HG03457 (cell line): ENCODE measurements at regions not wholly inside any gene's neighbourhood (a gene's known extent, or its start where the extent isn't known, plus 50 kb on each side); places are given as distances from the start of the nearest gene placed in this dataset.
"Not testable (repeated sequence)": the region's sequence is repeated elsewhere in the genome, so short reads cannot be mapped to it uniquely, and the experiment has no call there.

Experiments
- ATAC-seq: cut with Tn5 transposase; IDR thresholded peaks from one replicate; pipeline ENCODE4 v1.9.1; 2021; ENCODE audit warnings: moderate number of reproducible peaks; ENCODE audit not compliant: unreplicated experiment

GRCh38 chr1:58206749-58207148 lies 339.8 kb downstream of the OMA1 start:
- ATAC-seq, result no peak

GRCh38 chr1:58204284-58204683 lies 342.2 kb downstream of the OMA1 start:
- no peak for ATAC-seq

GRCh38 chr1:58201492-58202106 lies 344.9 kb downstream of the OMA1 start:
- no peak for ATAC-seq

- ATAC-seq, result no peak
Measured at GRCh38 chr1:58200437-58200836, 346.1 kb downstream of the OMA1 start.

GRCh38 chr1:58197811-58198210 lies 348.7 kb downstream of the OMA1 start:
- ATAC-seq, result no peak

- ATAC-seq, result no peak
Measured at GRCh38 chr1:58190267-58190988, 356.1 kb downstream of the OMA1 start.

GRCh38 chr1:58189453-58189852 lies 357.1 kb downstream of the OMA1 start:
- no peak for ATAC-seq

- ATAC-seq, result no peak
Measured at GRCh38 chr1:58183286-58183685, 363.2 kb downstream of the OMA1 start.

- no peak for ATAC-seq
Measured at GRCh38 chr1:58180537-58180936, 366.0 kb downstream of the OMA1 start.

GRCh38 chr1:58169160-58169559 lies 377.4 kb downstream of the OMA1 start:
- not testable (repeated sequence) for ATAC-seq

GRCh38 chr1:58167131-58167530 lies 379.4 kb downstream of the OMA1 start:
- ATAC-seq, result not testable (repeated sequence)

- no peak for ATAC-seq
Measured at GRCh38 chr1:58166417-58166816, 380.1 kb downstream of the OMA1 start.

GRCh38 chr1:58165073-58165472 lies 381.5 kb downstream of the OMA1 start:
- ATAC-seq, result no peak

GRCh38 chr1:58162952-58163550 lies 383.5 kb downstream of the OMA1 start:
- no peak for ATAC-seq

- ATAC-seq, result no peak
Measured at GRCh38 chr1:58159434-58159830, 387.1 kb downstream of the OMA1 start.

GRCh38 chr1:58158506-58159433 lies 387.8 kb downstream of the OMA1 start:
- ATAC-seq, result no peak

- ATAC-seq, result no peak
Measured at GRCh38 chr1:58158016-58158415, 388.5 kb downstream of the OMA1 start.

GRCh38 chr1:58157256-58157655 lies 389.3 kb downstream of the OMA1 start:
- no peak for ATAC-seq

- ATAC-seq, result no peak
Measured at GRCh38 chr1:58156831-58157230, 389.7 kb downstream of the OMA1 start.

GRCh38 chr1:58156124-58156468 lies 390.4 kb downstream of the OMA1 start:
- no peak for ATAC-seq

GRCh38 chr1:58155418-58156123 lies 391.0 kb downstream of the OMA1 start:
- no peak for ATAC-seq
